Neural cell (in vitro differentiated cells): ENCODE measurements at regions not wholly inside any gene's neighbourhood (a gene's known extent, or its start where the extent isn't known, plus 50 kb on each side); places are given as distances from the start of the nearest gene placed in this dataset.
"Not testable (repeated sequence)": the region's sequence is repeated elsewhere in the genome, so short reads cannot be mapped to it uniquely, and the experiment has no call there.

Experiments
- H2AFZ ChIP-seq: fragments of 200-600, 300-800 bp; sonication (generic), shearing (Covaris generic); 2 replicates; pipeline ENCODE4 v1.6.0; 2014; ENCODE audit warnings: low read depth, mild to moderate bottlenecking, antibody characterized with exemption, low read length, moderate library complexity
- H3F3A ChIP-seq: fragments of 200-600 bp; shearing (Covaris generic); 2 replicates; pipeline ENCODE4 v1.6.1; 2016; ENCODE audit warnings: mild to moderate bottlenecking, moderate library complexity, mixed read lengths, antibody characterized with exemption, low read length; ENCODE audit not compliant: insufficient read depth, poor library complexity, severe bottlenecking
- H3K27ac ChIP-seq: fragments of 200-600, 300-800 bp; sonication (generic), shearing (Covaris generic); 2 replicates; pipeline ENCODE4 v1.5.1; 2014; ENCODE audit warnings: mild to moderate bottlenecking, low read length, moderate library complexity
- H3K27me3 ChIP-seq: fragments of 300-800, 200-600 bp; sonication (generic), shearing (Covaris generic); 2 replicates; pipeline ENCODE4 v1.6.0; 2014; ENCODE audit warnings: mild to moderate bottlenecking, low read depth, low read length, moderate library complexity; ENCODE audit not compliant: insufficient read depth
- H3K36me3 ChIP-seq: fragments of 300-800, 200-600 bp; sonication (generic), shearing (Covaris generic); 2 replicates; pipeline ENCODE4 v1.5.1; 2014; ENCODE audit warnings: mild to moderate bottlenecking, antibody characterized with exemption, low read length, moderate library complexity; ENCODE audit not compliant: insufficient read depth
- H3K4me2 ChIP-seq: fragments of 300-800, 200-600 bp; sonication (generic), shearing (Covaris generic); 2 replicates; pipeline ENCODE4 v1.6.0; 2014; ENCODE audit warnings: mild to moderate bottlenecking, low read length
- H3K4me3 ChIP-seq: fragments of 300-800, 200-600 bp; sonication (generic), shearing (Covaris generic); 2 replicates; pipeline ENCODE4 v1.5.1; 2014; ENCODE audit warnings: mild to moderate bottlenecking, low read length, moderate library complexity
- H3K79me2 ChIP-seq: fragments of 200-600 bp; shearing (Covaris generic); replicated peaks from 2 replicates; pipeline ENCODE4 v1.6.0; 2014; ENCODE audit warnings: mild to moderate bottlenecking, low read length, moderate library complexity; ENCODE audit not compliant: insufficient read depth
- H3K9ac ChIP-seq: fragments of 300-800, 200-600 bp; sonication (generic), shearing (Covaris generic); 2 replicates; pipeline ENCODE4 v1.6.1; 2016; ENCODE audit warnings: mild to moderate bottlenecking, low read length, mixed read lengths
- H3K9me2 ChIP-seq: fragments of 200-600 bp; shearing (Covaris generic); 2 replicates; pipeline ENCODE4 v1.6.1; 2016; ENCODE audit warnings: mild to moderate bottlenecking, low read length, mixed read lengths; ENCODE audit not compliant: insufficient read depth
- H3K9me3 ChIP-seq: fragments of 200-600, 300-800 bp; sonication (generic), shearing (Covaris generic); 2 replicates; pipeline ENCODE4 v1.6.1; 2016; ENCODE audit warnings: mild to moderate bottlenecking, mixed run types, low read length, moderate library complexity, mixed read lengths
- H4K20me1 ChIP-seq: fragments of 200-600 bp; shearing (Covaris generic); 2 replicates; pipeline ENCODE4 v1.6.1; 2016; ENCODE audit warnings: mild to moderate bottlenecking, mixed run types; ENCODE audit not compliant: insufficient read depth
- EP300 ChIP-seq: fragments of 450-650 bp; conservative IDR thresholded peaks from 2 replicates; pipeline ENCODE4 v1.6.1; 2014; ENCODE audit warnings: antibody characterized with exemption, mild to moderate bottlenecking, moderate library complexity; ENCODE audit not compliant: poor library complexity, severe bottlenecking
- EZH2 ChIP-seq: fragments of 200-600, 300-800 bp; shearing (Covaris generic), sonication (generic); IDR thresholded peaks from 2 replicates; pipeline ENCODE4 v1.6.1; 2014; ENCODE audit warnings: antibody characterized with exemption, low read length, borderline replicate concordance, mild to moderate bottlenecking; ENCODE audit not compliant: insufficient read depth, poor library complexity, severe bottlenecking
- MXI1 ChIP-seq: fragments of 450-650 bp; conservative IDR thresholded peaks from 2 replicates; pipeline ENCODE4 v1.6.1; 2014; ENCODE audit warnings: antibody characterized with exemption, mild to moderate bottlenecking; ENCODE audit not compliant: poor library complexity, severe bottlenecking
- POLR2AphosphoS5 ChIP-seq: IDR thresholded peaks from 2 replicates; pipeline ENCODE4 v1.6.1; 2012
- RAD21 ChIP-seq: fragments of 450-650 bp; conservative IDR thresholded peaks from 2 replicates; pipeline ENCODE4 v1.6.1; 2014; ENCODE audit warnings: antibody characterized with exemption, mild to moderate bottlenecking, moderate library complexity
- SMC3 ChIP-seq: fragments of 450-650 bp; conservative IDR thresholded peaks from 2 replicates; pipeline ENCODE4 v1.6.1; 2014; ENCODE audit warnings: antibody characterized with exemption, mild to moderate bottlenecking, moderate library complexity; ENCODE audit not compliant: poor library complexity
- TAF1 ChIP-seq: IDR thresholded peaks from 2 replicates; pipeline ENCODE4 v1.6.1; 2012; ENCODE audit warnings: low read depth
- TF ChIP-seq, protein P1 (sequence below): IDR thresholded peaks from 2 replicates; pipeline ENCODE4 v1.6.1; 2012; ENCODE audit warnings: borderline replicate concordance
- TF ChIP-seq, protein P2 (sequence below): fragments of 450-650 bp; IDR thresholded peaks from 2 replicates; pipeline ENCODE4 v1.5.1; 2014; ENCODE audit warnings: antibody characterized with exemption, mild to moderate bottlenecking, moderate library complexity; ENCODE audit not compliant: poor library complexity, severe bottlenecking

DNA sequence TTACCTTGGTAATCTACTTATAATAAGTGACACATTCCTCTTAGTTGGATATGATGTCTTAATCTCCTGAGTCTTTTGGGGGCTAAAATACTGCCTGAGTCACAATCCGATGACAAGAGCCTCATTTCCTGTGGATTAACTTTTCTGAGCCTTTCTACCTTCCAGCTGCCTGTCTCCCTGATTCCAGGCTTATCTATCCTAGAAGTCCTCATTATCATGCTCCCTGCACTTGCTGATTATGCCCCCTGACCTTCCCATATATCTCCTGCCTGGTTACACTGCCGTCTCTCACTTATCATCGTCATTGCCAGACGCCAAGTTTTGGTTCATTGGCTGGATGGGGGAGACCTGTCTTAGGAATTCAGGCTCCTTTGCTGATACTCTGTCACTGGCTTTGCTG is 727.4 kb upstream of the CA10 start:
- TF ChIP-seq EP300, result no peak
- TF ChIP-seq TAF1, result no peak
- TF ChIP-seq EZH2, result no peak
- no peaks in the 10 kb centered on the region for H3K36me3 ChIP-seq
- H3K4me3 ChIP-seq, result no peak overlapping the region
- no peaks in the 10 kb centered on the region for H3K9me2 ChIP-seq
- H3F3A ChIP-seq, result no peaks in the 10 kb centered on the region
- no peaks in the 10 kb centered on the region for H3K79me2 ChIP-seq
- no peak overlapping the region for H3K9ac ChIP-seq
- H3K9me3 ChIP-seq, result no peaks in the 10 kb centered on the region
- no peaks in the 10 kb centered on the region for H4K20me1 ChIP-seq
- H2AFZ ChIP-seq, result no peak overlapping the region
- no peak overlapping the region for H3K27ac ChIP-seq
- no peaks in the 10 kb centered on the region for H3K27me3 ChIP-seq
- no peak overlapping the region for H3K4me2 ChIP-seq

DNA sequence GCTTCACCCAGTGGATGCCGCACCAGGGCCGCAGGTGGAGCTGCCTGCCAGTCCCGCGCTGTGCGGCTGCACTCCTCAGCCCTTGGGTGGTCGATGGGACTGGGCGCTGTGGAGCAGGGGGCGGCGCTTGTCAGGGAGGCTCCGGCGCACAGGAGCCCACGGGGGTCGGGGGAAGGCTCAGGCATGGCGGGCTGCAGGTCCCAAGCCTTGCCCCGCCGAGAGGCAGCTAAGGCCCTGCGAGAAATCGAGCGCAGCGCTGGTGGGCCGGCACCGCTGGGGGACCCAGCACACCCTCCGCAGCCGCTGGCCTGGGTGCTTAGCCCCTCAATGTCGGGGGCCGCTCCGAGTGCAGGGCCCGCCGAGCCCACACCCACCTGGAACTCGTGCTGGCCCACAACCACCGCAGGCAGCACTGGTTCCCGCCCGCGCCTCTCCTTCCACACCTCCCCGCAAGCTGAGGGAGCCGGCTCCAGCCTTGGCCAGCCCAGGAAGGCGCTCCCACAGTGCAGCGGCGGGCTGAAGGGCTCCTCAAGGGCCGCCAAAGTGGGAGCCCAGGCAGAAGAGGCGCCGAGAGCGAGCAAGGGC is 725.5 kb upstream of the CA10 start:
- not testable (repeated sequence) for H3K4me3 ChIP-seq, H3K27ac ChIP-seq, H3K9ac ChIP-seq, H3K4me2 ChIP-seq, H4K20me1 ChIP-seq, H2AFZ ChIP-seq, H3K9me2 ChIP-seq, H3K36me3 ChIP-seq, H3K9me3 ChIP-seq, H3K27me3 ChIP-seq, H3K79me2 ChIP-seq, H3F3A ChIP-seq

DNA sequence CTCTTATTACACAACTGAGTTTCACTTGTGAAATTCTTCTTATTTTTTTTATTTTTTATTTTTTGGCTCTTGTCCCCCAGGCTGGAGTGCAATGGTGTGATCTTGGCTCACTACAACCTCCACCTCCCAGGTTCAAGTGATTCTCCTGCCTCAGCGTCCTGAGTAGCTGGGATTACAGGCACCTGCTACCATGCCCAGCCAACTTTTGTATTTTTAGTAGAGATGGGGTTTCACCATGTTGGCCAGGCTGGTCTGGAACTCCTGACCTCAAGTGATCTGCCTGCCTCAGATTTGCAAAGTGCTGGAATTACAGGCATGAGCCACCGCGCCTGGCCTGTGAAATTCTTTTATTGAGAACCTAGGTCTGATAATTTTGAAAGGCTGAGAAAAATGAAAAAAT is 688.3 kb upstream of the CA10 start:
- not testable (repeated sequence) for H3K27ac ChIP-seq, H3K27me3 ChIP-seq, H3F3A ChIP-seq, H2AFZ ChIP-seq, H3K9ac ChIP-seq, H3K4me3 ChIP-seq, H3K9me2 ChIP-seq, H3K36me3 ChIP-seq, H4K20me1 ChIP-seq, H3K4me2 ChIP-seq, H3K79me2 ChIP-seq, H3K9me3 ChIP-seq

DNA sequence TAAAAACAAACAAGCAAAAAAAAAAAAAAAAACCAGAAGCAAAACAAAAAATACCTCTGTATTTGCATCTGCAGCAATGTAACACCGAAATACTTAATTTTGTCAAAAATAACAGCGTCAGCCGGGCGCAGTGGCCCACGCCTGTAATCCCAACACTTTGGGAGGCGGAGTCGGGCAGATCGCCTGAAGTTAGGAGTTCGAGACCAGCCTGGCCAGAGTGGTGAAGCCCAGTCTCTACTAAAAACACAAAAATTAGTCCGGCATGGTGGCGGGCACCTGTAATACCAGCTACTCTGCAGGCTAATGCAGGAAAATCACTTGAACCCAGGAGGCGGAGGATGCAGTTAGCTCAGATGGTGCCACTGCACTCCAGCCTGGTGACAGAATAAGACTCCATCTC is 683.5 kb upstream of the CA10 start:
- Histone ChIP-seq H2AFZ (no peak overlapping the region), H3K9ac (no peak overlapping the region), H3K4me2 (no peak overlapping the region), H3K9me3 (no peaks in the 10 kb centered on the region), H3F3A (no peaks in the 10 kb centered on the region), H3K79me2 (no peaks in the 10 kb centered on the region), H3K9me2 (no peaks in the 10 kb centered on the region), H3K27me3 (no peaks in the 10 kb centered on the region), H4K20me1 (no peaks in the 10 kb centered on the region), H3K4me3 (no peak overlapping the region), H3K27ac (no peak overlapping the region), H3K36me3 (no peaks in the 10 kb centered on the region)
- no peak for TF ChIP-seq EP300
- TF ChIP-seq EZH2, result no peak
- TF ChIP-seq RAD21, result no peak
- no peak for TF ChIP-seq TAF1
- no peak for TF ChIP-seq MXI1
- TF ChIP-seq, protein P1, sequence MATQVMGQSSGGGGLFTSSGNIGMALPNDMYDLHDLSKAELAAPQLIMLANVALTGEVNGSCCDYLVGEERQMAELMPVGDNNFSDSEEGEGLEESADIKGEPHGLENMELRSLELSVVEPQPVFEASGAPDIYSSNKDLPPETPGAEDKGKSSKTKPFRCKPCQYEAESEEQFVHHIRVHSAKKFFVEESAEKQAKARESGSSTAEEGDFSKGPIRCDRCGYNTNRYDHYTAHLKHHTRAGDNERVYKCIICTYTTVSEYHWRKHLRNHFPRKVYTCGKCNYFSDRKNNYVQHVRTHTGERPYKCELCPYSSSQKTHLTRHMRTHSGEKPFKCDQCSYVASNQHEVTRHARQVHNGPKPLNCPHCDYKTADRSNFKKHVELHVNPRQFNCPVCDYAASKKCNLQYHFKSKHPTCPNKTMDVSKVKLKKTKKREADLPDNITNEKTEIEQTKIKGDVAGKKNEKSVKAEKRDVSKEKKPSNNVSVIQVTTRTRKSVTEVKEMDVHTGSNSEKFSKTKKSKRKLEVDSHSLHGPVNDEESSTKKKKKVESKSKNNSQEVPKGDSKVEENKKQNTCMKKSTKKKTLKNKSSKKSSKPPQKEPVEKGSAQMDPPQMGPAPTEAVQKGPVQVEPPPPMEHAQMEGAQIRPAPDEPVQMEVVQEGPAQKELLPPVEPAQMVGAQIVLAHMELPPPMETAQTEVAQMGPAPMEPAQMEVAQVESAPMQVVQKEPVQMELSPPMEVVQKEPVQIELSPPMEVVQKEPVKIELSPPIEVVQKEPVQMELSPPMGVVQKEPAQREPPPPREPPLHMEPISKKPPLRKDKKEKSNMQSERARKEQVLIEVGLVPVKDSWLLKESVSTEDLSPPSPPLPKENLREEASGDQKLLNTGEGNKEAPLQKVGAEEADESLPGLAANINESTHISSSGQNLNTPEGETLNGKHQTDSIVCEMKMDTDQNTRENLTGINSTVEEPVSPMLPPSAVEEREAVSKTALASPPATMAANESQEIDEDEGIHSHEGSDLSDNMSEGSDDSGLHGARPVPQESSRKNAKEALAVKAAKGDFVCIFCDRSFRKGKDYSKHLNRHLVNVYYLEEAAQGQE, result no peak
- no peak for TF ChIP-seq SMC3
- no peak for TF ChIP-seq POLR2AphosphoS5
- TF ChIP-seq, protein P2, sequence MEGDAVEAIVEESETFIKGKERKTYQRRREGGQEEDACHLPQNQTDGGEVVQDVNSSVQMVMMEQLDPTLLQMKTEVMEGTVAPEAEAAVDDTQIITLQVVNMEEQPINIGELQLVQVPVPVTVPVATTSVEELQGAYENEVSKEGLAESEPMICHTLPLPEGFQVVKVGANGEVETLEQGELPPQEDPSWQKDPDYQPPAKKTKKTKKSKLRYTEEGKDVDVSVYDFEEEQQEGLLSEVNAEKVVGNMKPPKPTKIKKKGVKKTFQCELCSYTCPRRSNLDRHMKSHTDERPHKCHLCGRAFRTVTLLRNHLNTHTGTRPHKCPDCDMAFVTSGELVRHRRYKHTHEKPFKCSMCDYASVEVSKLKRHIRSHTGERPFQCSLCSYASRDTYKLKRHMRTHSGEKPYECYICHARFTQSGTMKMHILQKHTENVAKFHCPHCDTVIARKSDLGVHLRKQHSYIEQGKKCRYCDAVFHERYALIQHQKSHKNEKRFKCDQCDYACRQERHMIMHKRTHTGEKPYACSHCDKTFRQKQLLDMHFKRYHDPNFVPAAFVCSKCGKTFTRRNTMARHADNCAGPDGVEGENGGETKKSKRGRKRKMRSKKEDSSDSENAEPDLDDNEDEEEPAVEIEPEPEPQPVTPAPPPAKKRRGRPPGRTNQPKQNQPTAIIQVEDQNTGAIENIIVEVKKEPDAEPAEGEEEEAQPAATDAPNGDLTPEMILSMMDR, result no peak
